NCI-H446 (cell line): ENCODE measurements at regions not wholly inside any gene's neighbourhood (a gene's known extent, or its start where the extent isn't known, plus 50 kb on each side); places are given as distances from the start of the nearest gene placed in this dataset.
"Not testable (repeated sequence)": the region's sequence is repeated elsewhere in the genome, so short reads cannot be mapped to it uniquely, and the experiment has no call there.

Experiments
- DNase-seq, 2 experiments: peaks; one replicate each; lab custom pipeline; 2025; lab: John Stamatoyannopoulos, UW

DNA sequence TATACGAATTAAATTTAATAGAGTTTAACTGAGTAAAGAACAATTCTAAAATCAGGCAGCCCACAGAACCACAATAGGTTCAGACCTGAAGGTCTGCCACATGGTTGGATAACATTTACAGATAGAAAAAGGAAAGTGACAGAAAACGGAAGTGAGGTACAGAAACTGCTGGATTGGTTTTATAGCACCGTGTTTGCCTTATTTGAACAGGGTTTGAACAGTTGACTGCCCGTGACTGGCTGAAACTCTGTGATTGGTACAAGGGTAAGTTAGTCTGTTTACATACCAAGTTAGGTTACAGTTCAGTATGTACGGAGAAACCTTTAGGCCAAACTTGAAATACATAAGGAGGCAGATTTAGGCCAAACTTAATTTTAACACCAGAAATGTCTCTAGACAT, 64.1 kb upstream of the ATXN3L start:
- DNase-seq = no peak

DNA sequence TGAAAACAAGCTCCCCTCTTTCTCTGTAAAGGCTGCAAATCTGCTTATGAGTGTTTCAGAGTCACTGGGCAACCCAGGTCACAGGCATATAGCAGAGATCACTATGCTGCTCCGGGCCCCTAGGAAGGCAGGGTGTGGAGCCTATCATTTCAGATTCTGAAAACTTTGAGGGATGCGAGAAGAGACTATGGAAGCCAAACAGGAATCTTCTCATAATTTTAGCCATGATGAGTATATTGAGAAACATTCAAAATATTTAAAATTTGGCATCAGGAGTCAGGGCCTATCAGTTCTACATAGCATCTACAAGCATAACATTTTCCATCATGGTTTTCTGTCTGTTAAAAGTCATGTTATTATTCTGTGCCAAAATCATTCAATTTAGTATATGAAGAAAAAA, 61.7 kb upstream of the ATXN3L start:
- no peak for DNase-seq

GRCh38 chrX:13380211-13380610, 60.4 kb upstream of the ATXN3L start:
- no peak for DNase-seq

DNA sequence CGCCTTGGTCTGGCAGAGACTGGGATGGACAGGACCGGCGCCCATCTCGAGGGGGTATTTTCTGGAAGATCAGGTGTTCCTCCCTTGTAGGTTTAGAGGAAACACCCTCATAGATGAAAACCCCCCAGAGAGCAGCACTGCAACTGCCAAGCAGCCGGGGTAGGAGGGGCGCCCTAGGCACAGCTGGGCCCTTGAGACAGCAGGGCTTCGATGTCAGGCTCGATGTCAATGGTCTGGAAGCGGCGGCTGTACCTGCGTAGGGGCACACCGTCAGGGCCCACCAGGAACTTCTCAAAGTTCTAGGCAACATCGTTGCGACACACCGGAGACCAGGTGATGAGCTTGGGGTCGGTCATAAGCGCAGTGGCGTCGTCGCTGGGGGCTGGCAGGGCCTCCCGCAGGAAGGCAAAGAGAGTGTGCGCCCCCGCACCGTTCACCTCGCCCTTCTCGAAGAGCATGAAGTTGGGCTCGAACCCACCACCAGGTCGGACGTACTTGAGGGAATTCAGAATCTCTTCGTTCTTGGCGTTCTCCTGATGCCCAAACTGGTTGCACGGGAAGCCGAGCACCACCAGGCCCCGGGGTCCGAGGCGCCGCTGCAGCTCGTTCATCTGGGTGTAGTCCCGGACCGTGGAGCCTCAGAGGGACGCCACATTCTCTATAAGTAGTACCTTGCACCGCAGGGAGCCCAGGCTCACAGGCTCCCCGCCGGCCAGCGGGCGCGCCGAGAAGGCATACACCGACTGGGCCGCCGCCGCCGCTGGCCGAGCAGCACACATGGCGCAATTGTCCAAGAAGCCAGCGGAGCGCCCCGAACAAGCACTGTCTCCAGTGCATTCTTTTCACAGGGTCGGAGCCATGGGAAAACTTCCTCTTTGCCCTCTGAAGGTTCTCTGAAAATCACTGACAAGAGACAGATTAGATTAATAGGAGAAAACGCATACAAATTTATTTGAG, 59.0 kb upstream of the ATXN3L start:
- DNase-seq = not testable (repeated sequence)

DNA sequence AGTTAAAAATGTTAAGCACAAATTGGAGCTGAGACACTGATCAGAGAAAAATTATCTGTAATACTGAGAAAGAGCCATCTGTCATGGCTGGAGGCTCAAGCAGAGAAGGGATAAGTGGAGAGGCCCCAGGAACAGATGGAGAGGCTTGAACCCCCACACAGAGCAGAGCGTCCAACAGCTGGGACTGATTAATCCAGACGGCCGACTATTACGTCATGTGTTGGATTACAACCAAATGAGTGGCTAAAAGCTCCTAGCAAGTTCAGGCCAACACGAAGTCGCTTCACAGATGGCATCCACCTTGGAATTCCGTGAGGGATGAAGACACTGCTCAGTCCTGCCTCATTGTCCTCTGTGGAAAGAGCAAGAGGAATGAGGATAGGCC, 57.7 kb upstream of the ATXN3L start:
- DNase-seq = peak; percentile 87 to 96

DNA sequence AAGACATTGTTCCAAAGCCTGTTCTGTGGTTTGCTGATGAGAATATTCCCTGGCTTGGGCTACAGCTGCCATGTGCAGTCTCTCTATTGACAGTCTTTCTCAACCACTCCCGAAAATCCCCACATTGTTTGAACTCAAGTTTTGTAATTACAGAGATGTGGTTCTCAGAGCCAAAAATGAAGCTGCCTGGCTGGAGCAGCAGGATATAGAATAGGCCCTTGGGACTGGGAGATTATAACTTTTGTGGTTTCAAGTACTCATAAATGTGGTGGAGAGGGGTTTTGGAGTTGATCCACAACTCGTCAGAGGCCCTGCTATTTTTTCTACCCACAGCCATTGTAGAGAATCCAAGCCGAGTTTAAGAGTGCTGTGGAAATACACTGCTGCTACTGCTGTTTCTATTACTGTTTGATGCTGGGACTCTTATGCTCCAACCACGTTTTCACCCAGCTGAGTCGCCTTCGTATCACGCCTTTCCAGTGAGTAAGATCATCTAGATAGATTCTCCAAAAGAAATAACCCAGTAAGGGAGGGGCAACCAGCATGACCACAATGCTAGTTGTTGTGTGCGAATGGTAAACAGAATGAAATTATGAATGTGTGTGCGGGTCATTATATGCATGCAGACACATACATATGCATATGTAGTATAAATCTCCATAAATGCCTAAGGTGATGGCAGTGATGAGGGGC, 57.1 kb upstream of the ATXN3L start:
- peak; percentile 90 to 95 for DNase-seq

GRCh38 chrX:13375596-13375995, 55.7 kb upstream of the ATXN3L start:
- DNase-seq = not testable (repeated sequence)

DNA sequence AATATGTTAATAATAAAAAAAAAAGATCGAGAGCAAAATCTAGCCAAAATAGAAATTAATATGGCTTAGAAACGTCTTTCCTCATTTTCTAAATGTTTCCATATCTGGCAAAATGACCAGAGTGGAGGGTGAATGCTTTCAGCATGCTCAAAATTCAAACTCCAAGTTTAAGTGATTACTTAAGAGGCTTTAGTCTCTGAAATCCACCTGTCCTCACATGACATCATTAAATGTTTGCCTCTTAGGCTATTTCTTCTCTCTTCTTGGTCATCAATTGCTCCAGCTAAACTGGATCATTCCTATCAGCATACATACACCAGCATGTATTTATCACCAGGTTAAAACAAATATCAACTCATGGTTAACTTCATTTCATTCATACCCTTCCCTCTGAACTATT, 54.5 kb upstream of the ATXN3L start:
- no peak for DNase-seq

- DNase-seq = no peak
These were observed 53.8 kb upstream of the ATXN3L start for GRCh38 chrX:13373431-13374187.

GRCh38 chrX:13373027-13373426, 53.2 kb upstream of the ATXN3L start:
- DNase-seq = no peak

- no peak for DNase-seq
These were observed 52.5 kb upstream of the ATXN3L start for GRCh38 chrX:13372203-13372980.

- DNase-seq = no peak
These were observed 51.3 kb upstream of the ATXN3L start for GRCh38 chrX:13371186-13371585.

- no peak for DNase-seq
These were observed 50.9 kb upstream of the ATXN3L start for GRCh38 chrX:13370713-13371112.
